Gastroesophageal sphincter (tissue), 3 donors: ENCODE measurements at regions not wholly inside any gene's neighbourhood (a gene's known extent, or its start where the extent isn't known, plus 50 kb on each side); places are given as distances from the start of the nearest gene placed in this dataset.

Experiments
- POLR2A ChIP-seq, 2 donors: fragments of 450-650 bp; IDR thresholded peaks; one replicate each; pipeline ENCODE4 v1.6.1; 2017; ENCODE audit warnings: antibody characterized with exemption in 2 of 2, mild to moderate bottlenecking in 2 of 2, moderate library complexity in 1 of 2
- POLR2AphosphoS5 ChIP-seq: sonication (generic); formaldehyde crosslinking; IDR thresholded peaks from one replicate; pipeline ENCODE4 v1.6.1; 2017; ENCODE audit warnings: antibody characterized with exemption
- TF ChIP-seq, protein P1 (sequence below), 4 experiments: fragments of 200-600 bp in 2 of 4; fragments of 450-650 bp in 2 of 4; sonication (generic) in 1 of 4; IDR thresholded peaks; one replicate each; pipeline ENCODE4 v1.5.1; 2017 to 2019; ENCODE audit warnings: antibody characterized with exemption in 4 of 4, mild to moderate bottlenecking in 2 of 4, moderate library complexity in 2 of 4

DNA sequence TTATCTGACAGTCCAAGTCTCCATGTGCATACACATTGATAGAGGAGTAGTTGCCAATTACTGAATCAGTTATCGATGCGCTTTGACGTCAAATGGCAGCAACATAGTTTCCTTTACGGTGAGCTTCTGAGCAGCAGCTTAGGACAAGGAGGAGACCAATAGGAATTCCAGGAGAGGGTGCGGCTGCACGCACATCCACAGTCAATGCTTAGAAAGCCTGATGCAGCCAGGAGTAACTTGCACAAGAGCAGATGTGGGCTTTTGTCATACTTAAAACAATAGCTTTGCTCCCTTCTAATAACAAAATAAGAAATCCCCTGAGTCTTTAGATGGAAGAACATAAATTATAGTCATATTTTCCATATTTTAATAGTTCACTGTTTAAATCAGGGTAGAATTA lies 442.1 kb downstream of the BCKDHB start:
- TF ChIP-seq POLR2A (IDR thresholded peaks at IDR 0.05) (no peak), POLR2AphosphoS5 (no peak)
- TF ChIP-seq, protein P1, sequence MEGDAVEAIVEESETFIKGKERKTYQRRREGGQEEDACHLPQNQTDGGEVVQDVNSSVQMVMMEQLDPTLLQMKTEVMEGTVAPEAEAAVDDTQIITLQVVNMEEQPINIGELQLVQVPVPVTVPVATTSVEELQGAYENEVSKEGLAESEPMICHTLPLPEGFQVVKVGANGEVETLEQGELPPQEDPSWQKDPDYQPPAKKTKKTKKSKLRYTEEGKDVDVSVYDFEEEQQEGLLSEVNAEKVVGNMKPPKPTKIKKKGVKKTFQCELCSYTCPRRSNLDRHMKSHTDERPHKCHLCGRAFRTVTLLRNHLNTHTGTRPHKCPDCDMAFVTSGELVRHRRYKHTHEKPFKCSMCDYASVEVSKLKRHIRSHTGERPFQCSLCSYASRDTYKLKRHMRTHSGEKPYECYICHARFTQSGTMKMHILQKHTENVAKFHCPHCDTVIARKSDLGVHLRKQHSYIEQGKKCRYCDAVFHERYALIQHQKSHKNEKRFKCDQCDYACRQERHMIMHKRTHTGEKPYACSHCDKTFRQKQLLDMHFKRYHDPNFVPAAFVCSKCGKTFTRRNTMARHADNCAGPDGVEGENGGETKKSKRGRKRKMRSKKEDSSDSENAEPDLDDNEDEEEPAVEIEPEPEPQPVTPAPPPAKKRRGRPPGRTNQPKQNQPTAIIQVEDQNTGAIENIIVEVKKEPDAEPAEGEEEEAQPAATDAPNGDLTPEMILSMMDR (IDR thresholded peaks at IDR 0.05) = no peak
